ACHN (cell line): ENCODE measurements at regions not wholly inside any gene's neighbourhood (a gene's known extent, or its start where the extent isn't known, plus 50 kb on each side); places are given as distances from the start of the nearest gene placed in this dataset.
"Not testable (repeated sequence)": the region's sequence is repeated elsewhere in the genome, so short reads cannot be mapped to it uniquely, and the experiment has no call there.

Source experiments
- DNase-seq: peaks from one replicate; pipeline ENCODE4 v3.0.0-alpha.2; 2015
- in situ Hi-C: cut with HindIII; loops from 2 replicates; pipeline ENCODE4 v1.10.0; 2017; ENCODE audit warnings: low sequenced_read_pairs, low pct_ligation_motif_present, low pct_unique_long_range_greater_than_20kb

DNA sequence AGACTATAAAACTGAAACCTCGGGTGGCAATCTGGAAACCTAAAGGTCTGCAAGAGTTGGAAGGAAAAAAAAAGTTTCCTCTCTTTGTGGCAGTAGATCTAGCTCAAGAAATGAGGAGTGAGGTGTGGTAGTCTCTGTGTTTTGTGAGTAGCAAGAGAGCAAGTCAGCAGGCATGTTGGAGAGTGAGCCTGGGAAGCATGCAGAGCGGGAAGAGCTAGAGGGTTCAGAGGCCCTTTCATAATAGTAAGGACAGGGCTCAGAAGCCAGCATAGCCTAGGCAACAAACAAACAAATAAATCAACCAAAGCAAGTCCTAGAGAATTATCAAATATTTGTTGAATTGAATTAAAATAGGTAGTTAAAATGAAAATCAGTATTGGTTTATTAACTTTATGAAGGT lies 189.7 kb upstream of the CBLB start:
- in situ Hi-C loops, result no loop called here
- no peak for DNase-seq

DNA sequence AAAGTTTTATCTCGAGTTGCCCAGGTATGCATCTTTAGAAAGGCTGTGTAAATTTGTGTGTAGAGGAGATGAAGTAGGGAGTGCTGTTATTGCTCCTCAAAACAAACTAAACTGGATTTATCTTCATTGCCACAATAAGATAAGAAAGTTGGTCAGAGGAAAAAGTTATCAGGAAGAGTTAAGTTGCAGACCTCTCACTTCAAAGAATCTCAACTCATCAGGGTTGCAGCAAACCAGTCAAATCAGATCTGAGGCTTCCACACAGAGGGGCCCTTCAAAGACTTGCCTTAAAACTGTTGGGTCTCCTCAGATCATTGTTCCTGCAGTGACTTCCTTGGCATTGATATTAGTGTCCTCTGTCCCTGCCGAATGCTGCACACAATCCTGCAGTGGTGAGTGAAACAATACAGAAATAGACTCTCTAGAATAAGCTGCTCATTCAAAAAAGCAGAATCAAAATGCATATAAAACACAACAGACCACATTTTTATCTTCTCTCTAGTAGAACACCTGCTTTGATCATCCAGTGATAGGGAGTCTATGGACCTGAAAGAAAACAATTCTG lies 191.2 kb upstream of the CBLB start:
- DNase-seq, result no peak
- in situ Hi-C loops, result no loop called here

DNA sequence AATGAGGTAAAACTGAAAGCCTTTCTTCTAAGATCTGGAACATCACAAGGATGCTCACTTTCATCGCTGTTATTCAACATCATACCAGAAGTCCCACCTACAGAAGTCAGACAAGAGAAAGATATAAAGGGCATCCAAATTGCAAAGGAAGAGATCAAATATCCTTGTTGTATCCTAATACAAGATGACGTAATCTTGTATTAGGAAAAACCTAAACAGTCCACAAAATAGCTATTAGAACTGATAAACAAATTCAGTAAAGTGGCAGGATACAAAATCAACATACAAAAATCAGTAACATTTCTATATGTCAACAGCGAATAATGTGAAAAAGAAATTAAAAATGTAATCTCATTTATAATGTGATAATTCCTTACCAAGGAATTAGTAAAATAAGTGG lies 195.1 kb upstream of the CBLB start:
- in situ Hi-C loops, result no loop called here
- no peak for DNase-seq

DNA sequence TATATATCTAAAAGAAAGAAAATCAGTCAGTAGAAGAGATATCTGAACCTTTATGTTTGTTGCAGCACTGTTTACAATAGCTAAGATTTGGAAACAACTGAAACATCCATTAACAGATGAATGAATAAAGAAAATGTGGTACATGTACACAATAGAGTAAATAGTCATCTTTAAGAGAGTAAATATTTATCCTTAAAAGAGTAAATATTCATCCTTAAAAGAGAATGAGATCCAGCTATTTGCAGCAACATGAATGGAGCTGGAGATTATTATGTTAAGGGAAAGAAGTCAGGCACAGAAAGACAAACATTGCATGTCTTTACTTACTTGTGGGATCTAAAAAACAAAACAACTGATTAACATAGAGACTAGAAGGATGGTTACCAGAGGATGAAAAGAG lies 197.0 kb upstream of the CBLB start:
- in situ Hi-C loops, result no loop called here
- no peak for DNase-seq

DNA sequence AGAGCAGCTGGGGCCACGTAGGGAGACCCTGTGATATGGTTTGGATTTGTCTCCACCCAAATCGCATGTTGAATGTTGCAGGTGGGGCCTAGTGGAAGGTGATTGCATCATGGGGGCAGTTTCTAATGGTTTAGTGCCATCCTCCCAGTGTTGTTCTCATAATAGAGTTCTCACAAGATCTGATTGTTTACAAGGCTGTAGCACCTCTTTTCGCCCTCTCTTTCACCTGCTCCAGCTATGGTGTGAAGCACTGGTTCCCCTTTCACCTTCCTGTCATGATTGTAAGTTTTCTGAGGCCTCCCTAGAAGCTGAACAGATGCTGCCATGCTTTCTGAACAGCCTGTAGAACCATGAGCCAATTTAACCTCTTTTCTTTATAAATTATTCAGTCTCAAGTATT lies 198.9 kb upstream of the CBLB start:
- in situ Hi-C loops, result no loop called here
- no peak for DNase-seq

DNA sequence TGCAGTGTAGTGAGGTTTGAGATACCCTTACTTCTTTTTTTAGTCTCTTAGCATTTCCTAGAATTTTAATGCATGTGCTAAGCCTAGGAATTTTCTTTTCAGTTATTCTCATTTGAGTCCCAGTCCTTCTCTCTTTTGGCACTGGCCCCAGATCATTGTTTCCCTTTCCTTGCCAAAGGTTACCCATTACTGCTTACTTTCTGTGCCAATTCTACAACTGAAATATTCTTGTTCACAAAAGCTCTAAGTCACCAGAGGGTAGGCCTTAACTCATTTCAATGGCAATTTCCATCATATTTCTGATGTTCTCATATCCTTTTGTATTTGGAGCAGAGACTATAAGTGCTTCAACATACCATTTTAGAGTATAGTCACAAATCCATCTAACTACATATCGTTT lies 199.6 kb upstream of the CBLB start:
- DNase-seq, result no peak
- in situ Hi-C loops, result no loop called here

DNA sequence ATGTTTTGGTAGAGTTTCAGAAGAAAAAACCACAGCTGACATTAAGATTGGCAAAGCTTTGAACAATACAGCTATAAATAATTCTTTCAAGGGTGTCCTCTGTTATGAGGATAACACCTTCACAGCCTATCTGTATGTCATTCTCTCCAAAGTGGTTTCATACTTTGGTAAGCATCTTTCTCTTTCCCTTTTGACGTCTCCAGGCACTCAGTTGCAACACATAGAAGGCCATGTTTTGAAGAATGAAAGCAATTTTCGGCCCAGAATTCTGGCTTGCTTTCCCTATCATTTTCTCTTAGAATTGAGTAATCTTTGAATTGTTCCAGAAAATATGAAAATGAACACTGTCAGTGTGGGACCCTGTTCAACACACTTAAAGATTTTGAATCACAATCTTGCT lies 200.0 kb upstream of the CBLB start:
- in situ Hi-C loops, result no loop called here
- no peak for DNase-seq

DNA sequence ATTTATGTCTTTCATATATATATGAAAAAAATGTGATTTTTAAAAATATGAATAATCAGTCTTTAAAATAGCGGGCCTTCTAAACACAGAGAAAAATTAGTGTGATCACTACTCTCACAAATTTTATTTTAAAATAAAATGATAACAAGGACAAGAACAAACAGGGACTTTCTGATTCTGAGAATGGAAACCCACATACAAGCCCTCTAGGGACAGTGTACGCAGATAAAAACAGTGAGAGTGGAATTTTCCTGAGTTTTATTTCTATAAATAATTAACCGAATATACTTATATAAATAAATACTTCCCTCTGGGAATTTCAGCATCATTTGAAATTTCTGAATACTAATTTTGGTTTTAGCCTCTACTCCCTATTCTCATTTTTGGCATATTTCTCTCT lies 201.4 kb upstream of the CBLB start:
- in situ Hi-C loops, result no loop called here
- DNase-seq, result no peak

DNA sequence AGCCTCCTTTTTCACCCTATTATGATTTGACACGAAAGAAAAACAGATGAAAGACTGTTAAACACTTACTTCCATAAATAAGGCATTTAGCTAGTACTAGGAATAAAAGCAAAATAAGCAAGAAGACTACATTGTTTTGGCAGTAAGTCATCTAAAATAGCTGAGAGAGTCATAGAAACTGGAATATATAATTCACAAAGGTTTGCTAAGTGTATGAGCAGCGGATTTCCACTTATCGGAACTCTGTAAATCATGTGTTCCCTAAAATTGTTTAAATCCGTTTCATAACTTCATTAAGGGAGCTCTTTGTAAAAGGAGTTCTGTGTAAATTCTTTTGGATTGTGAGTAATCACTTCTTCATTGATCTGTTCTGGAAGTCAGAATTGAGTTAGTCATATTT lies 202.5 kb upstream of the CBLB start:
- DNase-seq, result no peak
- in situ Hi-C loops, result no loop called here

DNA sequence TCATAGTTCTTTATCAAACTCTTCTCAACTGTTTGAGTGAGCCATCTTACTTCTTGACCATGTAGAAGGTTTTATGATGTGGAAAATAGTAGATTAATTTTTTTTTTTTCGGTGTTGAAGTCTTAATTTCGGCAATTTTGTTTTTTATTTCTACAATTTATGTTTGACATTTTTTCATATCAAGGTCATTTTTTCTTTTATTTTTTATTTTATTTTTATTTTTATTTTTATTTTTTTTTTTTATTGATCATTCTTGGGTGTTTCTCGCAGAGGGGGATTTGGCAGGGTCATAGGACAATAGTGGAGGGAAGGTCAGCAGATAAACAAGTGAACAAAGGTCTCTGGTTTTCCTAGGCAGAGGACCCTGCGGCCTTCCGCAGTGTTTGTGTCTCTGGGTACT lies 203.8 kb upstream of the CBLB start:
- DNase-seq, in situ Hi-C loops: not testable (repeated sequence)

DNA sequence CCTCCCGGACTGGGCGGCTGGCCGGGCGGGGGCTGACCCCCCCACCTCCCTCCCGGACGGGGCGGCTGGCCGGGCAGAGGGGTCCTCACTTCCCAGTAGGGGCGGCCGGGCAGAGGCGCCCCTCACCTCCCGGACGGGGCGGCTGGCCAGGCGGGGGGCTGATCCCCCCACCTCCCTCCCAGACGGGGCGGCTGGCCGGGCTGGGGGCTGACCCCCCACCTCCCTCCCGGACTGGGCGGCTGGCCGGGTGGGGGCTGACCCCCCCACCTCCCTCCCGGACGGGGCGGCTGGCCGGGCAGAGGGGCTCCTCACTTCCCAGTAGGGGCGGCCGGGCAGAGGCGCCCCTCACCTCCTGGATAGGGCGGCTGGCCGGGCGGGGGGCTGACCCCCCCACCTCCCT lies 205.0 kb upstream of the CBLB start:
- DNase-seq, in situ Hi-C loops: not testable (repeated sequence)

DNA sequence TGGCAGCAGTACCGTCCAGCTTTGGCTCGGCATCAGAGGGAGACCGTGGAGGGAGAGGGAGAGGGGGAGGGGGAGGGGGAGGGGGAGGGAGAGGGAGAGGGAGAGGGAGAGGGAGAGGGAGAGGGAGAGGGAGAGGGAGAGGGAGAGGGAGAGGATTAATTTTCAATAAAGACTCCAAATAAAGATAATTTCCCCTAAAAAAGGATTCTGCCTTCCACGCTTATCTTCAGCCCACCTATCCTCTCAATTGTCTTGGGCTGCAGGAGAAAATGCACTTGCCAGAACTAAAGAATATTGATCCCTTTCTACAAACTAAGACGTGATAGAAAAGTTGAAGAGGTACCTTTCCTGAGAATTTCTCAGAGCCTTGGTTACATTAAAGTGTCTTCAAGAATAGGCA lies 206.9 kb upstream of the CBLB start:
- in situ Hi-C loops, DNase-seq: not testable (repeated sequence)

DNA sequence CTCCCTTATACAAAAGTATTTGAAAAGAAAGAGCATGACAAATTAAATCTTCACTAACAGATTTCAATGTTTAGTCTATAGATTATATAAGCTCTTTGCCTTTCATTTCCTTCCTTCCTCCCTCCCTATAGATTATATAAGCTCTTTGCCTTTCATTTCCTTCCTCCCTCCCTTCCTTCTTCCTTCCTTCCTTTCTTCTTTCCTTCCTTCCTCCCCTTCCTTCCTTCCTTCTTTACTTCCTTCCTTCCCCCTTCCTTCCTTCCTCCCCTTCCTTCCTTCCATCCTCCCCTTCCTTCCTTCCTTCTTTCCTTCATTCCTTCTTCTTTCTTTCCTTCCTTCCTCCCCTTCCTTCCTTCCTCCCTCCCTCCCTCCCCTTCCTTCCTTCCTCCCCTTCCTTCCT lies 209.8 kb upstream of the CBLB start:
- in situ Hi-C loops, result no loop called here
- no peak for DNase-seq

DNA sequence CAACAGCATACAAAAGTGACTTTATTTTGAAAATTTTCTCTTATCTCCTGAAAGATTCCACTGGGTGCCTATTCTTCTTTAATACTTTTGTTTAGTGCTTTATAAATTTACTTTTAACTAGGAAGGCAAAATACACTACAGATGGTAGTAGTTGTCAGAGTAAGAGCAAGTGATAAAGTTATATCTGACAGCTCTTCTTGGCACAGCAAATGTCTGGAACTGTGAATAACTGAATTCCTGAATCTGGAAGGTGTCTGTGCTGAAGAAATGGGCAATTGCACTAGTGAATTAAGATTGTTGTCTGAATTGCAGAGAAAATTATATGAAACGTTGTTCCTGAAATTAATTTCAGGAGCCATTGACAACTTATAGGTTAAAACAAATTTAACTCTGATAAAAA lies 213.8 kb upstream of the CBLB start:
- in situ Hi-C loops, result no loop called here
- DNase-seq, result no peak

DNA sequence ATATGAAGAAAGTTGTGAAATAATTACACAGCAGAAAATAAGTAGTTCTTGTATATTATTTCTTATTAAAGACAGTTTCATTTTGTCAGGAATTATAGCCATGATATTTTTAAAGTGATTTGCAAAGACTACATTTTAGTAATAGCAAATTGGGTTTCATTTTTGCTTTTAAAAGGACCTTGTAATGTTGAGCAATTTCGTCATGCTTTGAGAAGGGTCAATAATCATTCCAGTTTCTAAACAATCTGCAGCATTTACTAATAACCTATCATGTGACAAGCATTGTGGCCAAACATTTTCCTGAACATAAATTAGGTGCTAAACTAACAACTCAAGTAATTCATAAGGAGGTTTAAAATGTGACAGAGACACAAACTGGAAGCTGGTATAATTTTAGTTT lies 214.4 kb upstream of the CBLB start:
- in situ Hi-C loops, result no loop called here
- DNase-seq, result no peak

DNA sequence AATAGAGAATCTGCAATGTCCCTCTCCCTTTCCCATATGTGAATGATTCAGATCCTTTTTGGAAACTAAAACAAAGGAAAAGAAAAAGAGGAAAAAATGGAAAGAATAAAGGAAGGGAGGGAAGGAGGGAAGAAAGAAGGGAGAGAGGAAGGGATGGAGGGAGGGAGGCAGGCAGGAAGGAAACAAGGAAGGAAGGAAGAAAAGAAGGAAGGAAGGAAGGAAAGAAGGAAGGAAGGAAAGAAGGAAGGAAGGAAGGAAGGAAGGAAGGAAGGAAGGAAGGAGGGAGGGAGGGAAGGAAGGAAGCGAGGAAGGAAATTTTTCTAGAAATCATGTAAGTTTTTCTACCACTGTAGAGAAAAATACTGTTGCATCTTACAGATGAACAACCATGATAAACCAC lies 215.0 kb upstream of the CBLB start:
- DNase-seq, result no peak
- in situ Hi-C loops, result no loop called here

DNA sequence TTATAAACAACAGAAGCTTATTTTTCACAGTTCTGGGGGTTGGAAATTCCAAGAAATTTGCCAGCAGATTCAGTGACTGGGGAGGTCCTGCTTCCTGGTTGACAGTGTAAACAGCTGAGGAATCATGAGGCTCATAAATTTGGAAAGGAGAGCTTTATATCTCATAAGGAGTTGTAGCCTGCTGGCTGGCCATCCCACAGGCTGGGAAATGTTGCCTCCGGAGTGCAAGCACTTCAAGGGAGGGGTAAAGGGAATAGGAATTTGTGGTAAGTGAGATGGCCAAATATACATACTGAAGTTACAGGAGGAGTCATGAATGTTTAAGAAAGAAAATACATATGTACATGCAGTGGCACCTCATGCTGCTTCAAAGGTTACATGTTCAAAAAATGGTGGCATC lies 217.2 kb upstream of the CBLB start:
- no peak for DNase-seq

DNA sequence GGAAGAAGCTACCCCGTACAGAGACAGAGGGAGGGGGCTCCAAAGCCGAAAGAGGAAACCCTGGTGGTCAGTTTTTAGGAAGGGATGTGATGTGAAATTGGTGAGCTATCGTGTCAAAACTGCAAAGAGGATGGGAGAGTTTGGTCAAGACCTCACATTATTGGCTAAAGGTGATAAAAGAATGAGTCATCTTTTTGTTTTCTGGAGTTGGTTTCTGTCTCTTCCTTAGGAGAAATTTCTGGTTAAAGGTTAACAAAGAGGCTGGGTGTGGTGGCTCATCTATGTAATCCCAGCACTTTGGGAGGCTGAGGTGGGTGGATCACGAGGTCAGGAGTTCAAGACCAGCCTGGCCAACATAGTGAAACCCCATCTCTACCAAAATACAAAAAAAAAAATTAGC lies 217.8 kb upstream of the CBLB start:
- in situ Hi-C loops, result no loop called here

More for the DNA sequence above, 217.2 kb upstream of the CBLB start:
- in situ Hi-C loops, result no loop called here

DNA sequence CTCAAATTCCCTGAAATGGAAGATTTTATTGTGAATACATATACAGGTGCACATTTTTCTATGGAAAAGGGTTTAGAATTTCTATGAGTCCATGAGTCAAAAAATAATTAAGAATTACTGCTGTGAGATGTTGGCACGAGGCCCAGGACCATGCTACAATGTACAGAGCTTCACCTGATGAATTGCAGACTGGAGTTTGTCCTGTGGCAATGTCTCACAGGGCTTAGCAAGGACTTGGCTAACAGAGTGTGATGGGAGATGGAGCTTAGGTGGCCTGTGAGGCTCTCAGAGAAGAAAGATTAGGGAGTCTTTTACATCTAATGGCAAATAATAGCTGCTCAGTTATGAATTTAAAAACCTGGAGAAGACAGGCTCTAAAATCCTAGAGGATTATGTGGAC lies 219.5 kb upstream of the CBLB start:
- DNase-seq, result no peak
- in situ Hi-C loops, result no loop called here

More for the DNA sequence above, 217.8 kb upstream of the CBLB start:
- no peak for DNase-seq

DNA sequence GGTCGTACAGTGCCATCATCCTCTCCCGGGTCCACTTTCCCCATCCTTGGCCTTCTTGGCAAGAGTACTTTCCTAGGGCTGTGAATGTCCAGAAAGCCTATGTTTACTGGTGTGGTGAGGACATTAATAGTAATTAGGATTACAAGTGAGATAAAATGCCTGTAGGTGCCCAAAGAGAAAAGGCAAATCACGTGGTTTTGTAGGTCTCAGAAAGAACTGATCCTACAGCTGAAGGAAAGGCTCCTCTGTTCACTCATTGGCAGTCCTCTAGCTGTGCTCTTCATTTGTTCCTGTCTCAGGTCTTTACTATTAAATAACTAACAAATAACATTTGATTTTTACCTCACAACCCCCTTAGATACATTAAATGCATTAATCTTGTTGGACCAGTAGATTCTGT lies 220.1 kb upstream of the CBLB start:
- in situ Hi-C loops, result no loop called here
- no peak for DNase-seq

DNA sequence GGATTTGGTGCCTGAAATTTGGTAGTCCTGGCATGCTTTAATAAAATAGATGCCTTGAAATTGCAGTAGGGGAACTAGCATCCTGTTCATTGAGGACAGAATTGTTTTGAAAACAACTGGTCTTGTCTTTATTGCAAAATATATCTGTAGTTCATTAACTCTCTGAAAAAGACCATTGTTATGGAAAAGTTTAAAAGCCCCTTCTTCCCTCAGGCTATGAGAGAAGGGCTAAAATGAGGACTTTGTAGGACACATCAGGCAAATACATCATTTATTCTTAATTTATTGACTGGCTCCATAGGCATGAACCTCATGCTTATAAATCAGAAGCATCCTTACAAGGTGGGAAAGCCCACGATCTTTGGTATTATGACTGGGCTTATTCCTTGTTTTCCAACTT lies 221.0 kb upstream of the CBLB start:
- in situ Hi-C loops, result no loop called here
- no peak for DNase-seq
